AG09309 (cell line): ENCODE measurements at regions not wholly inside any gene's neighbourhood (a gene's known extent, or its start where the extent isn't known, plus 50 kb on each side); places are given as distances from the start of the nearest gene placed in this dataset.

Experiments used
- DNase-seq: peaks from one replicate; pipeline ENCODE4 v3.0.0-alpha.2; 2010; ENCODE audit warnings: low read depth
- H3K4me3 ChIP-seq: 2 replicates; pipeline ENCODE4 v1.5.1; 2011; ENCODE audit warnings: mild to moderate bottlenecking, low read depth, low read length, moderate library complexity; ENCODE audit not compliant: control insufficient read depth
- TF ChIP-seq, protein P1 (sequence below): IDR thresholded peaks from 2 replicates; pipeline ENCODE4 v1.5.1; 2011; ENCODE audit warnings: mild to moderate bottlenecking, low read depth, low read length, inconsistent platforms; ENCODE audit not compliant: insufficient read depth, control insufficient read depth; ENCODE audit errors: missing control alignments

DNA sequence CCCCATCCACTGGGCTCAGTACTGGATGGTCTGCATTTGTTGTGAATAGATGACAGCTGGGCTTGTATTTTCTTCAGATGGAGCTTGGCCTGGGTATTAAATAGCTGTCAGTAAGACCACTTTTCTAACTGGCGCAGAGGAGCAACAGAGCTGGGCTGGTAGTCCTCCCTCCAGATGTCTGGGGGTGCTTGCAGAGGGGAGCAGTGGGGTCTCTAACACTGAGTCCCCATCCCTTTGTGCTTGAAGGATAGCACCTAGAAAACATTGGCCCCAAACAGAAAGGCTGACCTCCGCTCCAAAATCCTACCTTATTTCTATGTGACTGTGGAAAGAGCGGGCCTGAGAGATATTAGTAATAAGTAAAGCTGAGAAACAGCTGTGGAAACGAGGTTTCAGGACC is 131.6 kb upstream of the E2F8 start:
- no peak overlapping the region for H3K4me3 ChIP-seq
- no peak for DNase-seq
- TF ChIP-seq, protein P1, sequence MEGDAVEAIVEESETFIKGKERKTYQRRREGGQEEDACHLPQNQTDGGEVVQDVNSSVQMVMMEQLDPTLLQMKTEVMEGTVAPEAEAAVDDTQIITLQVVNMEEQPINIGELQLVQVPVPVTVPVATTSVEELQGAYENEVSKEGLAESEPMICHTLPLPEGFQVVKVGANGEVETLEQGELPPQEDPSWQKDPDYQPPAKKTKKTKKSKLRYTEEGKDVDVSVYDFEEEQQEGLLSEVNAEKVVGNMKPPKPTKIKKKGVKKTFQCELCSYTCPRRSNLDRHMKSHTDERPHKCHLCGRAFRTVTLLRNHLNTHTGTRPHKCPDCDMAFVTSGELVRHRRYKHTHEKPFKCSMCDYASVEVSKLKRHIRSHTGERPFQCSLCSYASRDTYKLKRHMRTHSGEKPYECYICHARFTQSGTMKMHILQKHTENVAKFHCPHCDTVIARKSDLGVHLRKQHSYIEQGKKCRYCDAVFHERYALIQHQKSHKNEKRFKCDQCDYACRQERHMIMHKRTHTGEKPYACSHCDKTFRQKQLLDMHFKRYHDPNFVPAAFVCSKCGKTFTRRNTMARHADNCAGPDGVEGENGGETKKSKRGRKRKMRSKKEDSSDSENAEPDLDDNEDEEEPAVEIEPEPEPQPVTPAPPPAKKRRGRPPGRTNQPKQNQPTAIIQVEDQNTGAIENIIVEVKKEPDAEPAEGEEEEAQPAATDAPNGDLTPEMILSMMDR: no peak

DNA sequence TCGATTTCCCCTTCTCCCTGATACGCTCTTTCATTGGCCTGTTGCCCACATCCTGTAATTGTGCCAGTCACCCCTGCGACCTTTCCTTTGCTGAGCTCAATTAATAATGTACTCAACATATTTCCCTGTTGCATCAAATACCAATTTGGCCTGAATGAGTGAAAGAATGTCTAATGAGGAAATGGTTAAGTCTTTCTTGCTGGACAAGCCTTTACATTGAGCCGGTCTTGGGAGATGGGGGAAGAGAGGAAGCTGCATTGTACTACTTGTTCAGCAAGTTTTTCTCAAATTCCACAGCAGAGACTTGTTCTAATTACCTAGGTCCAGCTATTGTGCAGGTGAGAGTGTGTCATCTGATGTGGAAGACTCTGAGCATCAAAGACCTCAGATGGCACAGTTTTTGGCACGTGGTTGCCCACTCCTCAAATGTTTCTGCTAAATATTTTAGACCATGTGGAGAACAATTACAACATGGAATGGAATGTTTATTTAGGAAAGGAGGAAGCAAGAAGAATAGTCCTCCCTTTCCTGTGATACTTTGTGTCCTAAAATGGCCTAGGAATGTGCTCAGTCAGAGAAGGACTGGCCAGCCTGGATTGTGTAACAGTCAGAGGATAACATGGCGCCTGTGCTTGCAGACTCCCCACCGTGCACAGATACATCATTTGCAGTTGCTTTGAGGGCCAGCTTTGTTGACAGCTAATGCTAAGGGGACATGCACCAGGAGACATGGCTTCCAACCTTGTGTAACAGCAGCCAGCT is 129.5 kb upstream of the E2F8 start:
- TF ChIP-seq, protein P1: no peak
- no peak overlapping the region for H3K4me3 ChIP-seq
- no peak for DNase-seq

DNA sequence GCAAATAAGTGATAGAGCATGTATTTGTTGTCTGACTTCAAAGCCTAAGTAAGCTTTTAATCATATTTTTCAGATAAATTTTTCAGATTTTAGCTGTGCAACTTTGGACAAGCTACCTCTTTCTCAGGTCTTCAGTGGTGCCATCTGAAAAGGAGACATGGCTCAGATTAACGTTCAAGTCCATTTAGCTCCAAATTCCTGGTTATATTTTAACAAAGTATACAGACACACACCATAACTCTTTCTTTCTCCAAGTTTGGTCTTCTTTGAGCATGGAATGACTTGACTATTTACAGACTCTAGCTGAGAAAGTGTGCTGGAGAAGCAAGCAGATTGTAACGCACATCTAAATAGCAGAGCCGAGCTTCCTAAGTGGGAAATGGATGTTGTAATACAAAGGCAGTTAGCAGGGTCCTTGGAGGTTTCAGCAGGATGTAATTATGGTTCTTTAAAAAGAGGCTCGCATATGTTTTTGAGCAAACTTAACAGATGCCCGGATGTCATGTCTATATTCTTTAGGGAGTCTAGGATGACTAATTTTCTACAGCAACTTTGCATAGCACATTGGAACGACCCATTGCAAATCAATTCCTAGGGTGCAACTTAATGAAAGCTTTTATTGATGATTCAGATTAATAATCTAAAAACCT is 128.1 kb upstream of the E2F8 start:
- TF ChIP-seq, protein P1: no peak
- no peak overlapping the region for H3K4me3 ChIP-seq
- peak; percentile 47 for DNase-seq

DNA sequence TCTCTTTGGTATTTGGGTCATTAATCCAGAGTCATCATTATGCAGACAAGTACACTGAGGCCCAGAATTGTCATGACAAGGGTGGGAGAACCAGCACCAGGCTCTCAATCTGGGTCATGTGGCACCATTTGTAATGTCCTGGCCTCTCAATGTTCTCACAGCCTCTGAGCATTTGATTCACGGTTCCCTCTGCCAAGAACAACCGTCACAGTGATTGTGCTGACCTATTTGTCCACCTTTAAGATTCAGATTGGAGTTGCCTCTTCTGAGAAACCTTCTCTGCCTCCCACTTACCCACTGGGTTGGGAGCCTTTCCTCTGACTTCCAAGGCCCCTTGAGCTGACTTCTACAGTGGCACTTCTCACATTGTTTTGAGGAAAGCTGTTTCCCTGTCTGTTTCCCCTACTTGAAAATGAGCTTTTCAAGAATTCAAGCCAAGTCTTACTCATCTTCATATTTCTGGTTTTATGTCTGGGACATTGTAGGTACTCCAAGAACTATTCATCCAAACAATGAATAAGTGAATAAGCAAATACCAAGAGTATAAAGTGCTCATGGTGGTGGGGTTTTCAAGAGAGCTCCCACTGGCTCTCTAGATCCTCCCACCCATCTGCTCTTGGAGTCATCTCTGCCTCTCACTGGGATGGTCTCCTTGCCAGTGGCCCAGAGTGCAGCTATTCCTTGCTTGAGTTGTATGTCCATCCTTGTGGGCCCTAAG is 126.4 kb upstream of the E2F8 start:
- no peak for DNase-seq
- TF ChIP-seq, protein P1: no peak
- no peak overlapping the region for H3K4me3 ChIP-seq

DNA sequence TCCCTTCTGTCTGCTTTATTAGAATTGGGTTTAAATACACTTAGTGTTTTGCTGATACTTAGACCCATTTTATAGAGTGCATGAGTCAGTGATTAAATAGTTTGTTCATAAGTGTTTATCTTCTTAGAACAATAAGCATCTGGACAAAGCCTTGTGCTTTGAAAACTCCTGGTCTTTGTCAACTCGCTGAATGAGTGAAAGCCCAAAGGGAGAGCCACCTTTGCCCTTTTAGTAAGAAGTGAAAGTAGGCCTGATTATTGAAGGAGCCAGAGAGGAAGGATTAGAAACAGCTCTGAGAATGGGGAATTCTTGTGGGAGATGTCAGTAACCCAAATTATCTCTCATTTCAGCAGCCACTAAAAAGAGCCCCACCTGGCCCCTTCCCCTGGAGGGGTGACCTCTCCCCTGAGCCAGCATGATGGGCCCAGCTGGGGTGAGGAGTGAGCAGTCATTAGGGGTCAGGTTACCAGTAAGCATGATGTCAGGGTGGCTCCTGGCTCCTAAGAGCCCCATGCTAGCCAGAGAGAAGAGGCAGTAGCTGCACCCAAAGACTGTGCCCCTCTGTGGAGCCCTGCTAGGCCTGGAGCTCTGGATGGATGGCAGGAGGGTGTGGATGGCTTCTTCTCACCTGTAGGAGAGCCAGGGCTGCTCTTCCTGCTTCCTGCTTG is 125.1 kb upstream of the E2F8 start:
- no peak overlapping the region for H3K4me3 ChIP-seq
- TF ChIP-seq, protein P1: no peak
- no peak for DNase-seq

DNA sequence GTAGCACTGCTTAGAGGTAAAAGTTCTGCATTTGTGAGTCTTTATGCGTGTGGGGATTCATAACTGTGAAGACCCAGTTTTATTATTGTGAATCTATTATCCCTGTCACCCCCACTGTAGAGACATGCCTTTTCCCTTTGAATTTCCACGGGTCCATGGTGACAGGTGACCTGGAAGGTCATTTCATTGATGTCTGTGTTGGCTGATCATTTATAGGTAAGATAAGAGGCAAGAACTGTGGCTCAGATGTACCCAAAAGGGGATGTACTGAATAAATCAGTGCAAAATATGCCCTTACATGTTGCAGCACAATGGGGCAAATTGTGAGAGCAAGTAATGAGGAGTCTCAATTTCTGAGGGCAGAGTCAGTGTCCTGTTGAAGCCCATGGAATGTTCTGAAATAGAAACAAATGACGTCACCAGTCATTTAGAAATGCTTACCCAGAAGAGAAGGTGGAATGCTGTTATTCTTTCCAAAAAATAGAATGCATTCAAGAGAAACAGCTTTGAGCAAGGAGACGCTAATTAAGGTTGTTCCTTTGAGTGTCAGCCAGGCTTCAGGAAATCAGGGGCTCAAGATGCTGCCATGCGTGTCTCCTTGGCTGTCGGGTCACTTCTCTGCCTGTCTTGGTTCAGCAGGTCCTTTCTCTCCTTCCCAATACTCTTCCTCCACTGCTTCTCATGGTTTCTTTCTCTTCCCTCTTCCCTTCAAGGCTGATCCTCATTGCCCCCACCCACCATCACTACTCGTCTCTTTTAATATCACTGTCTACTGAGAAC is 118.7 kb upstream of the E2F8 start:
- no peak for DNase-seq
- TF ChIP-seq, protein P1: no peak
- H3K4me3 ChIP-seq: no peak overlapping the region
